Mesothelial cell of epicardium (in vitro differentiated cells): ENCODE measurements at regions not wholly inside any gene's neighbourhood (a gene's known extent, or its start where the extent isn't known, plus 50 kb on each side); places are given as distances from the start of the nearest gene placed in this dataset.
"Not testable (repeated sequence)": the region's sequence is repeated elsewhere in the genome, so short reads cannot be mapped to it uniquely, and the experiment has no call there.

Source experiments
- DNase-seq, 2 experiments: peaks; one replicate each; pipeline ENCODE4 v3.0.0; 2021; ENCODE audit warnings: low spot score in 2 of 2; ENCODE audit not compliant: unreplicated experiment in 2 of 2
- H3K27ac Mint-ChIP-seq: 2 replicates; pipeline ENCODE4 v1.8.0; 2021; ENCODE audit warnings: mixed read lengths
- H3K27me3 Mint-ChIP-seq: 2 replicates; pipeline ENCODE4 v1.8.0; 2021; ENCODE audit warnings: low read depth, mixed read lengths
- H3K36me3 Mint-ChIP-seq: 2 replicates; pipeline ENCODE4 v1.8.0; 2021; ENCODE audit warnings: mixed read lengths
- H3K4me1 Mint-ChIP-seq: 2 replicates; pipeline ENCODE4 v1.8.0; 2021; ENCODE audit warnings: mixed read lengths
- H3K4me3 Mint-ChIP-seq: 2 replicates; pipeline ENCODE4 v1.8.0; 2021; ENCODE audit warnings: mild to moderate bottlenecking, moderate library complexity, mixed read lengths
- H3K9me3 Mint-ChIP-seq: 2 replicates; pipeline ENCODE4 v1.8.0; 2021; ENCODE audit warnings: mixed read lengths
- TF ChIP-seq, protein P1 (sequence below): fragments of 200-600 bp; sonication (generic); IDR thresholded peaks from one replicate; pipeline ENCODE4 v1.5.0; 2021; ENCODE audit warnings: antibody characterized with exemption; ENCODE audit not compliant: unreplicated experiment

DNA sequence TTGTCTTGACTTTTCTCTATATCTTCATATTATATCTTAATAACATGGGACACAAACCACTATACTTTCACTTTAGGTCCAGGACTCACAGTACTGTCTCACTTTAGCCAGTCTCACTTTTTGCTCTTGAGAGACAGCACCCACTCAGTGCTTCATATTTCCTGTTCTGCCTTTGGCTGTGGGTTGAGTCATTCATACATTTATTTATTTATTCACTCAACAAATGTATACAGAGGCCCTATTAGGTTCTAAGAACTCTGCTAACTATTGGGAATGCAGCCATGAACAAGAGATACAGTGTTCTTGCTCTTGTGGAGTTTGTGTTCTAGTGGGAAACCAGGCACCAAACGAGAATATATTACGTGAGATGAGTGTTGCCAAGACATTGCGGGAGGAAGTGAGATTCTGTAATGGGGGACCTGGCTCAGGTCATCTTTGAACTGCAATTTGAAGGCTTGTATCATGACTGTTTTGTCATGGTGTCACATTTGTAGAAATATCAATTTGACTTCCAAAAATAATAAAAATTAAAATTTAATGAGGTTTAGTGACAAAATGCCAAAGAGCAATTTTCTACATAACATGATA, 190.1 kb downstream of the SDHAF3 start:
- H3K27me3 Mint-ChIP-seq: peaks cover 5% of the 10 kb centered on the region
- H3K27ac Mint-ChIP-seq: no peak overlapping the region
- H3K4me3 Mint-ChIP-seq: no peak overlapping the region
- H3K36me3 Mint-ChIP-seq: no peaks in the 10 kb centered on the region
- peaks cover 16% of the 10 kb centered on the region for H3K9me3 Mint-ChIP-seq
- DNase-seq: no peak
- TF ChIP-seq, protein P1, sequence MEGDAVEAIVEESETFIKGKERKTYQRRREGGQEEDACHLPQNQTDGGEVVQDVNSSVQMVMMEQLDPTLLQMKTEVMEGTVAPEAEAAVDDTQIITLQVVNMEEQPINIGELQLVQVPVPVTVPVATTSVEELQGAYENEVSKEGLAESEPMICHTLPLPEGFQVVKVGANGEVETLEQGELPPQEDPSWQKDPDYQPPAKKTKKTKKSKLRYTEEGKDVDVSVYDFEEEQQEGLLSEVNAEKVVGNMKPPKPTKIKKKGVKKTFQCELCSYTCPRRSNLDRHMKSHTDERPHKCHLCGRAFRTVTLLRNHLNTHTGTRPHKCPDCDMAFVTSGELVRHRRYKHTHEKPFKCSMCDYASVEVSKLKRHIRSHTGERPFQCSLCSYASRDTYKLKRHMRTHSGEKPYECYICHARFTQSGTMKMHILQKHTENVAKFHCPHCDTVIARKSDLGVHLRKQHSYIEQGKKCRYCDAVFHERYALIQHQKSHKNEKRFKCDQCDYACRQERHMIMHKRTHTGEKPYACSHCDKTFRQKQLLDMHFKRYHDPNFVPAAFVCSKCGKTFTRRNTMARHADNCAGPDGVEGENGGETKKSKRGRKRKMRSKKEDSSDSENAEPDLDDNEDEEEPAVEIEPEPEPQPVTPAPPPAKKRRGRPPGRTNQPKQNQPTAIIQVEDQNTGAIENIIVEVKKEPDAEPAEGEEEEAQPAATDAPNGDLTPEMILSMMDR: no peak
- no peaks in the 10 kb centered on the region for H3K4me1 Mint-ChIP-seq

DNA sequence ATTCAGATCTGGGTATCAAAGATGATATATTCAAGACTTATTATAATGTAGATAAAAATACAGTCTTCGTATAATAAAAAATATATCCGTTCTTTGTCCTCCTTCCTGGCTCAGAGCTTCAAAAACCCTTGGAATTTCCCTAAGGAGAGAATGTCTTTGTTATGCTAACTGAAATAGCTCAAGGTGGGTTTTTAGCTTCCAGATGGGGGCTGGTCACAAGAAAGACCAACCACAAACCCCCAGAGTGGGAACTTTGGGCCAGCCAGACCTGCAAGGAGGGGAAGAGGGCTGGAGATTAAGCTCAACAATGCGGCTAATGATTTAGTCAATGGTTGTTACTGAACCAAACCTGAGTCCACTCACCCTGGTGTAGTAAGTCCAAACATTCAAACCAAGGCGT, 196.4 kb downstream of the SDHAF3 start:
- Mint-ChIP-seq H3K9me3 (peaks cover 39% of the 10 kb centered on the region), H3K4me3 (no peak overlapping the region), H3K27me3 (no peaks in the 10 kb centered on the region), H3K36me3 (no peaks in the 10 kb centered on the region), H3K27ac (no peak overlapping the region), H3K4me1 (no peaks in the 10 kb centered on the region)
- no peak for DNase-seq
- TF ChIP-seq, protein P1: no peak

DNA sequence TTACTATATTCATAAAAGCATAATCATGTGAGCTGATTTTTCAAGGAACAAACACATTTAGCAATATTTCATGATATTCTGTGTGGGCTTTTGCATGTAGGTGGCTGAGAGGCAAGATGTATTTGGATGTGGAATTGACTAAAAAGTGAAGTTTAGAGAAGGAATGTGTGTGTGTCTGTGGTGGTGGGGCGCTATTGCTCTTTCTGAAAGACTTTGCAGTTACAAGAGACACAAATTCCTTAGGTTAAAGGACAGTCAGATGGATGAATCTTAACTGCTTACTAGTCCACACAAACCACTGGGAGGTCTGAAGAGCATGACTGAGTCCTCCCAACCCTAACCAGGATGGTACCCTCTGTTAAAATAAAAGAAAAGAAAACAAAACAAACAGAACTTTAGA, 200.1 kb downstream of the SDHAF3 start:
- TF ChIP-seq, protein P1: no peak
- no peaks in the 10 kb centered on the region for H3K27me3 Mint-ChIP-seq
- H3K4me1 Mint-ChIP-seq: no peaks in the 10 kb centered on the region
- DNase-seq: no peak
- no peak overlapping the region for H3K27ac Mint-ChIP-seq
- H3K9me3 Mint-ChIP-seq: peaks cover 28% of the 10 kb centered on the region
- no peak overlapping the region for H3K4me3 Mint-ChIP-seq
- H3K36me3 Mint-ChIP-seq: no peaks in the 10 kb centered on the region

DNA sequence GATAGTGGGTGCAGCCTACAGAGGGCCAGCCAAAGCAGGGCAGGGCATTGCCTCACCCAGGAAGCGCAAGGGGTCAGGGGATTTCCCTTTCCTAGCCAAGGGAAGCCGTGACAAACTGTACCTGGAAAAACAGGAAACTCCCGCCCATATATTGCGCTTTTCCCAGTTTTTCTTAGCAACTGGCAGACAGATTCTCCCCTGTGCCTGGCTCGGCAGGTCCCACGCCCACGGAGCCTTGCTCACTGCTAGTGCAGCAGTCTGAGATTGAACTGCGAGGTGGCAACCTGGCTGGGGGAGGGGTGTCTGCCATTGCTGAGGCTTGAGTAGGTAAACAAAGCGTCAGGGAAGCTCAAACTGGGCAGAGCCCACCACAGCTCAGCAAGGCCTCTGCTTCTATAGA, 212.4 kb downstream of the SDHAF3 start:
- not testable (repeated sequence) for H3K36me3 Mint-ChIP-seq, H3K27me3 Mint-ChIP-seq, H3K27ac Mint-ChIP-seq, DNase-seq, H3K4me1 Mint-ChIP-seq, H3K4me3 Mint-ChIP-seq
- H3K9me3 Mint-ChIP-seq: peaks cover 30% of the 10 kb centered on the region

DNA sequence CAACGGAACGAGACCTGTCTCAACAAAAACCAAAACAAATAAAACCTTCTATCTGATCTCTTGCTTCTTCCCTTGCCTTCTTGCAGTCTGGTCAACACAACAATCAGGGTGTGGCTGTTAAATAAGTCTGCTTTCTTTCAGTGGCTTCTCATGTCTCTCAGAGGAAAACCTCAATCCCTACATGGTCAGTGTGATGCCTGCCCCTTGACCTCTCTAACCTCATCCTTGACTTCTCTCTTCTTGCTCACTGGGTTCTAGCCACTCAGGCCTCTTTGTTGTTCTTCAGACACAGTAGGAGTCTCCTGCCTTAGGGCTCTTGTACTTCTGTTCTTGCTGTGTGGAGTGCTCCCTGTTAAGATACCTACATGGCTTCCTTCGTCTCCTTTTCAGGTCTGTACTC, 220.4 kb downstream of the SDHAF3 start:
- no peak for DNase-seq
- Mint-ChIP-seq H3K36me3 (no peaks in the 10 kb centered on the region), H3K4me1 (peaks cover 16% of the 10 kb centered on the region), H3K27ac (no peak overlapping the region), H3K9me3 (peaks cover 14% of the 10 kb centered on the region), H3K4me3 (no peak overlapping the region), H3K27me3 (no peaks in the 10 kb centered on the region)
- TF ChIP-seq, protein P1: no peak

DNA sequence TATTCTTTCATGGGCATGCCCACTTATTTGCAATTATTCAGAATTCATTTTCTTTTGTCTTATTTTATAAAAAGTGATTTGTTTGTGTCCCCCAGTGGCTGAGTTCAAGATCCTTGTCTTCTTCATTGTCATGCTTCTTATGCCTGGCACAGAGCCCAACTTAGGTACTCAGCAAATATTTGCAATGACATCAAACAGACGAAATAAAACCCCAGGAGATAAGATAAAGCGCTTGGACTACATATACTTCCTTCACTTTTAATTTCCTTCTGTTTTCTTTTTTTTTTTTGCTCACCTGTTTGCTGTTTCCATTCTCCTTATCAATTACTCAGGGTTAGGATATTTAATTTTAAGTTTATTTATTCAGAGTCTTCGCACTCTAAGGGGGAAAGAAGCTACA, 225.0 kb downstream of the SDHAF3 start:
- peaks cover 3% of the 10 kb centered on the region for H3K9me3 Mint-ChIP-seq
- DNase-seq: no peak
- no peaks in the 10 kb centered on the region for H3K36me3 Mint-ChIP-seq
- TF ChIP-seq, protein P1: no peak
- no peak overlapping the region for H3K4me3 Mint-ChIP-seq
- no peaks in the 10 kb centered on the region for H3K27me3 Mint-ChIP-seq
- peaks cover 23% of the 10 kb centered on the region for H3K4me1 Mint-ChIP-seq
- H3K27ac Mint-ChIP-seq: peak overlapping the region; percentile 57
